Right lobe of liver (tissue), 6 donors: ENCODE measurements at regions not wholly inside any gene's neighbourhood (a gene's known extent, or its start where the extent isn't known, plus 50 kb on each side); places are given as distances from the start of the nearest gene placed in this dataset.
A peak's percentile ranks its signal among the peaks of the same experiment; 100 is the strongest.

Experiments
- ATAC-seq, 4 donors: fragments of 200-7000 bp; cut with Tn5 transposase; one replicate each; pipeline ENCODE4 v1.9.1; 2020; ENCODE audit warnings: mild to moderate bottlenecking in 4 of 4, moderate library complexity in 4 of 4
- DNase-seq, 3 donors: peaks; one replicate each; pipeline ENCODE4 v3.0.0-alpha.2; 2020
- H3K27ac ChIP-seq, 3 donors: fragments of 200-600 bp; one replicate each; pipeline ENCODE4 v1.8.0; 2022
- H3K27me3 ChIP-seq, 2 donors: fragments of 200-600 bp; one replicate each; pipeline ENCODE4 v1.8.0; 2022
- H3K36me3 ChIP-seq, 4 donors: fragments of 200-600 bp; sonication (generic) in 1 of 4; one replicate each; pipeline versions ENCODE4 v1.5.1 to v1.8.0; 2017 to 2022; ENCODE audit warnings: control low read depth in 1 of 4
- H3K4me1 ChIP-seq, 4 donors: fragments of 200-600 bp; sonication (generic) in 1 of 4; one replicate each; pipeline versions ENCODE4 v1.5.1 to v1.8.0; 2017 to 2022; ENCODE audit warnings: control low read depth in 1 of 4
- H3K4me3 ChIP-seq, 3 donors: fragments of 200-600 bp; one replicate each; pipeline ENCODE4 v1.8.0; 2022
- H3K9me3 ChIP-seq, 4 donors: fragments of 200-600 bp; sonication (generic) in 1 of 4; one replicate each; pipeline versions ENCODE4 v1.5.1 to v1.8.0; 2017 to 2022; ENCODE audit warnings: control low read depth in 1 of 4
- CTCF ChIP-seq, 4 donors: fragments of 200-600 bp in 3 of 4; fragments of 450-650 bp in 1 of 4; IDR thresholded peaks; one replicate each; pipeline versions ENCODE4 v1.5.1 to v1.8.0; 2016 to 2022; ENCODE audit warnings: antibody characterized with exemption in 4 of 4, mild to moderate bottlenecking in 2 of 4
- POLR2A ChIP-seq: fragments of 450-650 bp; IDR thresholded peaks from one replicate; pipeline ENCODE4 v1.6.1; 2017; ENCODE audit warnings: antibody characterized with exemption, mild to moderate bottlenecking
- WGBS: methylation state at CpG from one replicate; pipeline ENCODE4 v1.1.6; 2018; ENCODE audit warnings: low coverage, low lambda C conversion rate; ENCODE audit not compliant: insufficient coverage; ENCODE audit errors: missing lambda C conversion rate; 5-methylcytosine and 5-hydroxymethylcytosine counted together
- intact Hi-C, 2 donors: fragments of 100-400 bp; cut with DNase I; formaldehyde crosslinking; loops; one replicate each; pipeline versions ENCODE4 v1.11.2 to v1.14.1; 2022
- donor health status: DM: no; HTN: yes; CAD: no.
- donor health status: DM: no; HTN: no; CAD: no.
- donor health status: DM: no; HTN: no; CAD: no.
- donor health status: DM: no; HTN: yes; CAD: no.
- donor health status: DM: no; HTN: yes; CAD: no.

- ATAC-seq (no peak), DNase-seq (no peak)
- no CpG with 5 or more reads among the region's 4 CpGs for WGBS
- H3K27ac ChIP-seq: no peak overlapping the region
- TF ChIP-seq CTCF (IDR thresholded peaks at IDR 0.05): no peak
- no peak for TF ChIP-seq POLR2A
- no peaks in the 10 kb centered on the region for H3K27me3 ChIP-seq
- intact Hi-C loops: no loop called here
- H3K4me3 ChIP-seq: no peak overlapping the region
- H3K36me3 ChIP-seq: no peaks in the 10 kb centered on the region
- H3K4me1 ChIP-seq: no peaks in the 10 kb centered on the region
- no peaks in the 10 kb centered on the region for H3K9me3 ChIP-seq
Observed at GRCh38 chr7:50872437-50872836, 89.7 kb upstream of the GRB10 start.

- no peak for DNase-seq
- peak in 1 of 4 donors; percentile 70 for ATAC-seq
- intact Hi-C loops: no loop called here
- no peaks in the 10 kb centered on the region for H3K36me3 ChIP-seq
- no peak overlapping the region for H3K27ac ChIP-seq
- no peaks in the 10 kb centered on the region for H3K27me3 ChIP-seq
- no peaks in the 10 kb centered on the region for H3K9me3 ChIP-seq
- no peak overlapping the region for H3K4me3 ChIP-seq
- WGBS: 52% methylated on average over 5 of the region's 5 CpGs
- TF ChIP-seq CTCF (IDR thresholded peaks at IDR 0.05) (no peak), POLR2A (no peak)
- no peaks in the 10 kb centered on the region for H3K4me1 ChIP-seq
Observed at GRCh38 chr7:50869108-50869725, 86.5 kb upstream of the GRB10 start.

- Histone ChIP-seq H3K9me3 (no peaks in the 10 kb centered on the region), H3K4me1 (no peaks in the 10 kb centered on the region), H3K27me3 (no peaks in the 10 kb centered on the region), H3K4me3 (no peak overlapping the region), H3K27ac (no peak overlapping the region), H3K36me3 (no peaks in the 10 kb centered on the region)
- DNase-seq (no peak), ATAC-seq (no peak)
- no peak for TF ChIP-seq CTCF (IDR thresholded peaks at IDR 0.05)
- TF ChIP-seq POLR2A: no peak
- WGBS: 60% methylated on average over 3 of the region's 3 CpGs
- intact Hi-C loops: no loop called here
Observed at GRCh38 chr7:50868426-50869100, 85.9 kb upstream of the GRB10 start.

GRCh38 chr7:50867034-50867356, 84.3 kb upstream of the GRB10 start:
- TF ChIP-seq CTCF (IDR thresholded peaks at IDR 0.05): no peak
- TF ChIP-seq POLR2A: no peak
- Histone ChIP-seq H3K27ac (no peak overlapping the region), H3K36me3 (no peaks in the 10 kb centered on the region), H3K27me3 (no peaks in the 10 kb centered on the region), H3K4me1 (no peaks in the 10 kb centered on the region), H3K9me3 (no peaks in the 10 kb centered on the region), H3K4me3 (no peak overlapping the region)
- DNase-seq (no peak), ATAC-seq (no peak)
- 80% methylated on average over 4 of the region's 4 CpGs for WGBS
- intact Hi-C loops: no loop called here
